Liver (tissue), 8 donors: ENCODE measurements at regions not wholly inside any gene's neighbourhood (a gene's known extent, or its start where the extent isn't known, plus 50 kb on each side); places are given as distances from the start of the nearest gene placed in this dataset.

Source experiments
- DNase-seq: peaks from one replicate; pipeline ENCODE4 v3.0.0-alpha.2; 2017; ENCODE audit warnings: low spot score
- H3K27ac ChIP-seq, 2 donors: one replicate each; pipeline ENCODE4 v1.7.0; 2013; ENCODE audit warnings: inconsistent platforms in 2 of 2, low read length in 2 of 2, control low read depth in 1 of 2, low read depth in 1 of 2, mild to moderate bottlenecking in 1 of 2
- H3K27me3 ChIP-seq, 4 donors: one replicate each; pipeline versions ENCODE4 v1.6.1 to v1.7.0; 2013; ENCODE audit warnings: low read length in 3 of 4, inconsistent platforms in 1 of 4, mild to moderate bottlenecking in 1 of 4, moderate library complexity in 1 of 4; ENCODE audit not compliant: control insufficient read depth in 4 of 4, insufficient read depth in 4 of 4
- H3K36me3 ChIP-seq, 4 donors: one replicate each; pipeline versions ENCODE4 v1.6.1 to v1.7.0; 2013; ENCODE audit warnings: low read length in 3 of 4, mild to moderate bottlenecking in 3 of 4, low read depth in 1 of 4, moderate library complexity in 1 of 4; ENCODE audit not compliant: control insufficient read depth in 4 of 4, insufficient read depth in 3 of 4
- H3K4me1 ChIP-seq, 4 donors: one replicate each; pipeline versions ENCODE4 v1.6.1 to v1.7.0; 2013; ENCODE audit warnings: low read length in 3 of 4, mild to moderate bottlenecking in 3 of 4, moderate library complexity in 1 of 4; ENCODE audit not compliant: control insufficient read depth in 4 of 4, insufficient read depth in 4 of 4
- H3K4me3 ChIP-seq, 3 donors: one replicate each; pipeline versions ENCODE4 v1.6.1 to v1.7.0; 2013; ENCODE audit warnings: low read length in 3 of 3, control low read depth in 1 of 3, low read depth in 1 of 3, mild to moderate bottlenecking in 1 of 3
- H3K9ac ChIP-seq, 2 donors: one replicate each; pipeline ENCODE4 v1.7.0; 2013; ENCODE audit warnings: low read length in 2 of 2, mild to moderate bottlenecking in 2 of 2, moderate library complexity in 2 of 2, control low read depth in 1 of 2, low read depth in 1 of 2
- H3K9me3 ChIP-seq, 4 donors: one replicate each; pipeline versions ENCODE4 v1.6.1 to v1.7.0; 2013; ENCODE audit warnings: low read length in 3 of 4; ENCODE audit not compliant: control insufficient read depth in 4 of 4
- ATF3 ChIP-seq: IDR thresholded peaks from 2 replicates; pipeline ENCODE4 v1.6.1; 2016; ENCODE audit warnings: antibody characterized with exemption
- CTCF ChIP-seq: fragments of 150-350 bp; IDR thresholded peaks from 2 replicates; pipeline ENCODE4 v1.5.1; 2017; ENCODE audit warnings: improper control_type of control experiment, low read depth, low read length; ENCODE audit not compliant: missing input control
- EGR1 ChIP-seq, 2 donors: IDR thresholded peaks; 2 replicates each; pipeline ENCODE4 v1.6.1; 2016 to 2018; ENCODE audit warnings: antibody characterized with exemption in 2 of 2, low read depth in 2 of 2
- FOXA1 ChIP-seq: IDR thresholded peaks from 2 replicates; pipeline ENCODE4 v1.6.1; 2016; ENCODE audit warnings: antibody characterized with exemption
- FOXA2 ChIP-seq: IDR thresholded peaks from 2 replicates; pipeline ENCODE4 v1.6.1; 2016; ENCODE audit warnings: antibody characterized with exemption
- GABPA ChIP-seq, 2 donors: IDR thresholded peaks in 1 of 2; conservative IDR thresholded peaks in 1 of 2; 2 replicates each; pipeline ENCODE4 v1.6.1; 2016; ENCODE audit warnings: antibody characterized with exemption in 2 of 2, mild to moderate bottlenecking in 1 of 2, moderate library complexity in 1 of 2
- HNF4A ChIP-seq, 2 donors: conservative IDR thresholded peaks; 2 replicates each; pipeline ENCODE4 v1.6.1; 2016; ENCODE audit warnings: antibody characterized with exemption in 2 of 2, mild to moderate bottlenecking in 2 of 2
- HNF4G ChIP-seq: IDR thresholded peaks from 2 replicates; pipeline ENCODE4 v1.6.1; 2016; ENCODE audit warnings: antibody characterized with exemption
- JUND ChIP-seq, 2 donors: IDR thresholded peaks; 2 replicates each; pipeline ENCODE4 v1.6.1; 2016; ENCODE audit warnings: antibody characterized with exemption in 2 of 2
- MAX ChIP-seq: IDR thresholded peaks from 2 replicates; pipeline ENCODE4 v1.6.1; 2016; ENCODE audit warnings: antibody characterized with exemption
- NR2F2 ChIP-seq: IDR thresholded peaks from 2 replicates; pipeline ENCODE4 v1.6.1; 2016; ENCODE audit warnings: antibody characterized with exemption
- RAD21 ChIP-seq, 2 donors: IDR thresholded peaks; 2 replicates each; pipeline ENCODE4 v1.6.1; 2016; ENCODE audit warnings: antibody characterized with exemption in 2 of 2, mild to moderate bottlenecking in 2 of 2
- REST ChIP-seq: IDR thresholded peaks from 2 replicates; pipeline ENCODE4 v1.6.1; 2016; ENCODE audit warnings: antibody characterized with exemption, mild to moderate bottlenecking
- RXRA ChIP-seq, 2 donors: IDR thresholded peaks; 2 replicates each; pipeline ENCODE4 v1.6.1; 2017 to 2018; ENCODE audit warnings: antibody characterized with exemption in 2 of 2, mild to moderate bottlenecking in 1 of 2
- SP1 ChIP-seq: IDR thresholded peaks from 2 replicates; pipeline ENCODE4 v1.6.1; 2018; ENCODE audit warnings: antibody characterized with exemption, mild to moderate bottlenecking
- TAF1 ChIP-seq: conservative IDR thresholded peaks from 2 replicates; pipeline ENCODE4 v1.6.1; 2016; ENCODE audit warnings: antibody characterized with exemption, mild to moderate bottlenecking
- YY1 ChIP-seq: IDR thresholded peaks from 2 replicates; pipeline ENCODE4 v1.6.1; 2016; ENCODE audit warnings: antibody characterized with exemption, mild to moderate bottlenecking
- ZBTB33 ChIP-seq: IDR thresholded peaks from 2 replicates; pipeline ENCODE4 v1.6.1; 2016; ENCODE audit warnings: antibody characterized with exemption
- WGBS: extraction: QIAGEN DNeasy Blood & Tissue Kit; methylation state at CpG from one replicate; pipeline ENCODE4 v1.1.7; 2013; 5-methylcytosine and 5-hydroxymethylcytosine counted together
- donor health status: healthy.
- donor health status: healthy.
- donor health status: healthy.
- donor health status: healthy.
- donor health status: healthy.

GRCh38 chr14:85296456-85297210, 233.3 kb upstream of the FLRT2 start:
- no peak for DNase-seq
- Histone ChIP-seq H3K36me3 (no peaks in the 10 kb centered on the region), H3K9me3 (peaks cover 0 to 2% (median 0%) of the 10 kb centered on the region in 4 donors), H3K4me3 (no peak overlapping the region), H3K27me3 (no peaks in the 10 kb centered on the region), H3K9ac (no peak overlapping the region), H3K4me1 (peaks cover 0 to 2% (median 0%) of the 10 kb centered on the region in 4 donors), H3K27ac (no peak overlapping the region)
- 72% methylated on average over 3 of the region's 3 CpGs for WGBS
- TF ChIP-seq HNF4A (conservative IDR thresholded peaks at IDR 0.05) (no peak), FOXA2 (no peak), YY1 (no peak), RAD21 (IDR thresholded peaks at IDR 0.05) (no peak), ATF3 (no peak), NR2F2 (no peak), JUND (IDR thresholded peaks at IDR 0.05) (no peak), ZBTB33 (no peak), FOXA1 (no peak), GABPA (IDR thresholded peaks at IDR 0.05 in 1 of 2, conservative IDR thresholded peaks at IDR 0.05 in 1 of 2) (no peak), HNF4G (no peak), TAF1 (no peak), EGR1 (IDR thresholded peaks at IDR 0.05; ENCODE audit: low read depth in 2 of 2) (no peak), MAX (no peak)

- peaks cover 0 to 2% (median 0%) of the 10 kb centered on the region in 4 donors for H3K9me3 ChIP-seq
- TF ChIP-seq NR2F2 (no peak), HNF4G (no peak), HNF4A (conservative IDR thresholded peaks at IDR 0.05) (no peak), SP1 (no peak), MAX (no peak), EGR1 (IDR thresholded peaks at IDR 0.05; ENCODE audit: low read depth in 2 of 2) (no peak), ZBTB33 (no peak), CTCF (no peak), GABPA (IDR thresholded peaks at IDR 0.05 in 1 of 2, conservative IDR thresholded peaks at IDR 0.05 in 1 of 2) (no peak), FOXA1 (no peak), REST (no peak), ATF3 (no peak), JUND (IDR thresholded peaks at IDR 0.05) (no peak), YY1 (no peak), FOXA2 (no peak), RXRA (IDR thresholded peaks at IDR 0.05) (no peak)
- peaks cover 0 to 2% (median 0%) of the 10 kb centered on the region in 4 donors for H3K4me1 ChIP-seq
- H3K4me3 ChIP-seq = no peak overlapping the region
- no peak overlapping the region for H3K9ac ChIP-seq
- no peaks in the 10 kb centered on the region for H3K36me3 ChIP-seq
- no peak overlapping the region for H3K27ac ChIP-seq
- no peak for DNase-seq
- H3K27me3 ChIP-seq = no peaks in the 10 kb centered on the region
- 70% methylated on average over 1 of the region's 1 CpG for WGBS
These were observed 229.8 kb upstream of the FLRT2 start for GRCh38 chr14:85300107-85300506.
